ENCODE measurements at regions not wholly inside any gene's neighbourhood (a gene's known extent, or its start where the extent isn't known, plus 50 kb on each side); places are given as distances from the start of the nearest gene placed in this dataset.

- no peak for TF ChIP-seq CTCF (conservative IDR thresholded peaks at IDR 0.05)
- TF ChIP-seq EZH2 (IDR thresholded peaks at IDR 0.05; ENCODE audit: low read depth): no peak
These were observed 208.6 kb upstream of the CDKN3 start for GRCh38 chr14:54188064-54188666.
